K562 (cell line): ENCODE measurements at regions not wholly inside any gene's neighbourhood (a gene's known extent, or its start where the extent isn't known, plus 50 kb on each side); places are given as distances from the start of the nearest gene placed in this dataset.

ENCODE experiments used
- CHD4 ChIP-seq: fragments of 200-600 bp; sonication (generic); IDR thresholded peaks from 3 replicates; pipeline ENCODE4 v1.6.1; 2012; ENCODE audit warnings: low read depth, mild to moderate bottlenecking, mixed read lengths, low read length, inconsistent platforms; ENCODE audit not compliant: insufficient read depth, insufficient replicate concordance, poor library complexity, severe bottlenecking
- DACH1 ChIP-seq: fragments of 450-650 bp; IDR thresholded peaks from 2 replicates; pipeline ENCODE4 v1.6.1; 2018; ENCODE audit not compliant: partially characterized antibody
- EP400 ChIP-seq: fragments of 450-650 bp; IDR thresholded peaks from 2 replicates; pipeline ENCODE4 v1.6.1; 2017; ENCODE audit warnings: antibody characterized with exemption, mild to moderate bottlenecking, moderate library complexity
- GABPB2 ChIP-seq: fragments of 250-450 bp; sonication (Bioruptor Pico); conservative IDR thresholded peaks from 2 replicates; pipeline ENCODE4 v1.5.1; 2021; ENCODE audit warnings: mild to moderate bottlenecking
- HEY1 ChIP-seq: fragments of 250-450 bp; sonication (Bioruptor Pico); IDR thresholded peaks from 2 replicates; pipeline ENCODE4 v1.5.0; 2020; ENCODE audit warnings: mild to moderate bottlenecking, moderate library complexity, borderline replicate concordance
- MCM7 ChIP-seq, 2 experiments: fragments of 450-650 bp; IDR thresholded peaks; 2 replicates each; pipeline ENCODE4 v1.6.1; 2016 to 2018
- MEF2D ChIP-seq: conservative IDR thresholded peaks from 2 replicates; pipeline ENCODE4 v1.6.1; 2016; ENCODE audit warnings: low read depth, missing genetic modification characterization, missing compliant biosample characterization
- MEIS2 ChIP-seq: fragments of 450-650 bp; IDR thresholded peaks from 2 replicates; pipeline ENCODE4 v1.6.1; 2014; ENCODE audit warnings: mild to moderate bottlenecking; ENCODE audit not compliant: partially characterized antibody
- MTA2 ChIP-seq: fragments of 450-650 bp; IDR thresholded peaks from 2 replicates; pipeline ENCODE4 v1.6.1; 2016; ENCODE audit warnings: low read depth
- NCOR1 ChIP-seq: fragments of 450-650 bp; IDR thresholded peaks from 2 replicates; pipeline ENCODE4 v1.6.1; 2016; ENCODE audit warnings: mild to moderate bottlenecking, moderate library complexity
- POLR2AphosphoS2 ChIP-seq: IDR thresholded peaks from 2 replicates; pipeline ENCODE4 v1.6.1; 2012; ENCODE audit warnings: low read length, improper control_type of control experiment
- PTRF ChIP-seq: fragments of 450-650 bp; IDR thresholded peaks from 2 replicates; pipeline ENCODE4 v1.6.1; 2016; ENCODE audit warnings: mild to moderate bottlenecking, missing genetic modification characterization, missing compliant biosample characterization
- TAF9B ChIP-seq: fragments of 450-650 bp; IDR thresholded peaks from 2 replicates; pipeline ENCODE4 v1.6.1; 2018; ENCODE audit warnings: mild to moderate bottlenecking; ENCODE audit not compliant: partially characterized antibody
- TCF3 ChIP-seq: sonication (generic); formaldehyde crosslinking; IDR thresholded peaks from 2 replicates; pipeline ENCODE4 v1.4.0; 2020; ENCODE audit warnings: mild to moderate bottlenecking, missing genetic modification reagents
- ZNF121 ChIP-seq: sonication (generic); formaldehyde crosslinking; conservative IDR thresholded peaks from 2 replicates; pipeline ENCODE4 v1.8.0; 2022; ENCODE audit warnings: missing genetic modification reagents
- ZNF444 ChIP-seq: fragments of 250-450 bp; sonication (Bioruptor Pico); IDR thresholded peaks from 2 replicates; pipeline ENCODE4 v1.4.0; 2020; ENCODE audit warnings: mild to moderate bottlenecking, moderate library complexity
- ZNF518B ChIP-seq: fragments of 250-450 bp; sonication (Bioruptor Pico); IDR thresholded peaks from 2 replicates; pipeline ENCODE4 v1.5.0; 2021; ENCODE audit warnings: mild to moderate bottlenecking, moderate library complexity
- ZNF586 ChIP-seq: fragments of 450-650 bp; formaldehyde crosslinking; conservative IDR thresholded peaks from 2 replicates; pipeline ENCODE4 v1.4.0; 2020; ENCODE audit warnings: mild to moderate bottlenecking, moderate library complexity
- ZNF592 ChIP-seq: fragments of 450-650 bp; IDR thresholded peaks from 2 replicates; pipeline ENCODE4 v1.6.1; 2017; ENCODE audit warnings: antibody characterized with exemption, mild to moderate bottlenecking

- no peak; the same call in 1 of the 2 replicates for TF ChIP-seq ZNF592
- TF ChIP-seq TAF9B = peak; percentile 85
- no peak for TF ChIP-seq GABPB2 (CRISPR knock-in tag)
- no peak for TF ChIP-seq CHD4
- no peak for TF ChIP-seq ZNF444 (CRISPR knock-in tag)
- no peak for TF ChIP-seq PTRF (tag)
- no peak for TF ChIP-seq HEY1 (CRISPR knock-in tag)
- peak; percentile 28 for TF ChIP-seq MEIS2
- TF ChIP-seq ZNF518B (CRISPR knock-in tag) = no peak
- TF ChIP-seq ZNF121 = no peak
- no peak for TF ChIP-seq DACH1
- peak; percentile 49; the same call in 1 of the 2 replicates for TF ChIP-seq TCF3 (CRISPR knock-in tag)
- no peak; the same call in 1 of the 2 replicates for TF ChIP-seq MTA2
- TF ChIP-seq ZNF586 (CRISPR knock-in tag) = no peak
- TF ChIP-seq NCOR1 = peak; percentile 62
- TF ChIP-seq MCM7 (IDR thresholded peaks at IDR 0.05) = no peak
- TF ChIP-seq EP400 = peak; percentile 99
- TF ChIP-seq MEF2D (tag) = no peak
- TF ChIP-seq POLR2AphosphoS2 = no peak
Measured at GRCh38 chr17:77088455-77089123, 52.2 kb upstream of the SEC14L1 start (continued).
